A172 (cell line): ENCODE measurements at regions not wholly inside any gene's neighbourhood (a gene's known extent, or its start where the extent isn't known, plus 50 kb on each side); places are given as distances from the start of the nearest gene placed in this dataset.

Source experiments
- DNase-seq: peaks from one replicate; pipeline ENCODE4 v3.0.0-alpha.2; 2015; ENCODE audit warnings: low spot score

GRCh38 chr2:21694079-21694878, 570.5 kb downstream of the TDRD15 start:
- DNase-seq: no peak

- DNase-seq: no peak
These were observed 573.1 kb downstream of the TDRD15 start for GRCh38 chr2:21696900-21697299.

GRCh38 chr2:21700644-21701043, 576.9 kb downstream of the TDRD15 start:
- no peak for DNase-seq

GRCh38 chr2:21710031-21710430, 586.3 kb downstream of the TDRD15 start:
- no peak for DNase-seq

GRCh38 chr2:21710496-21710895, 586.7 kb downstream of the TDRD15 start:
- no peak for DNase-seq

- no peak for DNase-seq
These were observed 592.1 kb downstream of the TDRD15 start for GRCh38 chr2:21715887-21716286.

GRCh38 chr2:21727101-21727500, 603.3 kb downstream of the TDRD15 start:
- no peak for DNase-seq

- DNase-seq: no peak
These were observed 604.4 kb downstream of the TDRD15 start for GRCh38 chr2:21728133-21728532.

- no peak for DNase-seq
These were observed 606.4 kb downstream of the TDRD15 start for GRCh38 chr2:21730141-21730540.

GRCh38 chr2:21740484-21740883, 616.7 kb downstream of the TDRD15 start:
- no peak for DNase-seq

- no peak for DNase-seq
These were observed 622.7 kb downstream of the TDRD15 start for GRCh38 chr2:21746499-21746898.

GRCh38 chr2:21748501-21748900, 624.7 kb downstream of the TDRD15 start:
- DNase-seq: no peak

- DNase-seq: no peak
These were observed 630.5 kb downstream of the TDRD15 start for GRCh38 chr2:21754164-21754788.

GRCh38 chr2:21757805-21758430, 634.1 kb downstream of the TDRD15 start:
- no peak for DNase-seq

- no peak for DNase-seq
These were observed 636.1 kb downstream of the TDRD15 start for GRCh38 chr2:21759819-21760218.

GRCh38 chr2:21761361-21761760, 637.6 kb downstream of the TDRD15 start:
- DNase-seq: no peak

- no peak for DNase-seq
These were observed 639.7 kb downstream of the TDRD15 start for GRCh38 chr2:21763501-21763900.

GRCh38 chr2:21770787-21771186, 647.0 kb downstream of the TDRD15 start:
- no peak for DNase-seq

- DNase-seq: no peak
These were observed 648.9 kb downstream of the TDRD15 start for GRCh38 chr2:21772624-21773023.

GRCh38 chr2:21773168-21773567, 649.4 kb downstream of the TDRD15 start:
- no peak for DNase-seq

GRCh38 chr2:21774691-21775368, 651.1 kb downstream of the TDRD15 start:
- no peak for DNase-seq

- no peak for DNase-seq
These were observed 656.0 kb downstream of the TDRD15 start for GRCh38 chr2:21779786-21780185.
